Astrocyte of the cerebellum (primary cell): ENCODE measurements at regions not wholly inside any gene's neighbourhood (a gene's known extent, or its start where the extent isn't known, plus 50 kb on each side); places are given as distances from the start of the nearest gene placed in this dataset.

Source experiments
- DNase-seq: peaks from one replicate; pipeline ENCODE4 v3.0.0-alpha.2; 2011; ENCODE audit warnings: low read depth
- H3K4me3 ChIP-seq: 2 replicates; pipeline ENCODE4 v1.5.1; 2011; ENCODE audit warnings: mild to moderate bottlenecking, low read depth, low read length, moderate library complexity
- CTCF ChIP-seq: IDR thresholded peaks from 2 replicates; pipeline ENCODE4 v1.5.1; 2012; ENCODE audit warnings: low read length, low read depth, moderate library complexity, mild to moderate bottlenecking; ENCODE audit errors: missing control alignments
- in situ Hi-C: cut with HindIII; loops from 2 replicates; pipeline ENCODE4 v1.10.0; 2017; ENCODE audit warnings: low sequenced_read_pairs

- TF ChIP-seq CTCF: no peak
- DNase-seq: no peak
- H3K4me3 ChIP-seq: no peak overlapping the region
- in situ Hi-C loops: no loop called here
Measured at GRCh38 chr7:54469740-54470139, 72.4 kb upstream of the VSTM2A start.

GRCh38 chr7:54476609-54477008, 65.6 kb upstream of the VSTM2A start:
- DNase-seq: no peak
- no peak overlapping the region for H3K4me3 ChIP-seq
- in situ Hi-C loops: no loop called here
- no peak for TF ChIP-seq CTCF

- no peak for TF ChIP-seq CTCF
- in situ Hi-C loops: no loop called here
Measured at GRCh38 chr7:54477083-54477482, 65.1 kb upstream of the VSTM2A start.

GRCh38 chr7:54483523-54483922, 58.7 kb upstream of the VSTM2A start:
- in situ Hi-C loops: no loop called here
- DNase-seq: no peak

More at GRCh38 chr7:54477083-54477482, 65.1 kb upstream of the VSTM2A start:
- DNase-seq: no peak
- H3K4me3 ChIP-seq: no peak overlapping the region

GRCh38 chr7:54485044-54485443, 57.1 kb upstream of the VSTM2A start:
- in situ Hi-C loops: no loop called here
- TF ChIP-seq CTCF: no peak
- DNase-seq: no peak

More at GRCh38 chr7:54483523-54483922, 58.7 kb upstream of the VSTM2A start:
- H3K4me3 ChIP-seq: no peak overlapping the region
- no peak for TF ChIP-seq CTCF

More at GRCh38 chr7:54485044-54485443, 57.1 kb upstream of the VSTM2A start:
- no peak overlapping the region for H3K4me3 ChIP-seq
